ENCODE measurements at regions not wholly inside any gene's neighbourhood (a gene's known extent, or its start where the extent isn't known, plus 50 kb on each side); places are given as distances from the start of the nearest gene placed in this dataset.

DNA sequence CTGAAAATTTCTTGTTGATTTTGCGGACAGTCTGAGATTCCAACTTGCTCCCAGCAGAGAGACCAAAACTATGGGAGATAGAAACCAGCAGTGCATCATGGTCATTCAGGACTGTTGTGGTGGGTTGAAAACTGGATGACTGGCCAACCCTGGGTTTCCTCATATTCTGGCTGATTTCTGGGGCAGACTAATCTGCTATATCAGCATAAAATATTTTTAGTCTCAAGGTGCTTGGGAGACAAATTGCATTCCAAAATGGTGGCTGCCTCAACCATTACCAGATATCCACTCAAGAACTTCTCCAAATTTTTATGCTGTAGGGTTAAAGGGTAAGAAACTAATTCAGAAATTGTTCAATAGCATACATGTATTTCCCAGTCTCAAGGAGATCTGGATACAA lies 434.0 kb downstream of the BRINP3 start:
- TF ChIP-seq, protein P1, sequence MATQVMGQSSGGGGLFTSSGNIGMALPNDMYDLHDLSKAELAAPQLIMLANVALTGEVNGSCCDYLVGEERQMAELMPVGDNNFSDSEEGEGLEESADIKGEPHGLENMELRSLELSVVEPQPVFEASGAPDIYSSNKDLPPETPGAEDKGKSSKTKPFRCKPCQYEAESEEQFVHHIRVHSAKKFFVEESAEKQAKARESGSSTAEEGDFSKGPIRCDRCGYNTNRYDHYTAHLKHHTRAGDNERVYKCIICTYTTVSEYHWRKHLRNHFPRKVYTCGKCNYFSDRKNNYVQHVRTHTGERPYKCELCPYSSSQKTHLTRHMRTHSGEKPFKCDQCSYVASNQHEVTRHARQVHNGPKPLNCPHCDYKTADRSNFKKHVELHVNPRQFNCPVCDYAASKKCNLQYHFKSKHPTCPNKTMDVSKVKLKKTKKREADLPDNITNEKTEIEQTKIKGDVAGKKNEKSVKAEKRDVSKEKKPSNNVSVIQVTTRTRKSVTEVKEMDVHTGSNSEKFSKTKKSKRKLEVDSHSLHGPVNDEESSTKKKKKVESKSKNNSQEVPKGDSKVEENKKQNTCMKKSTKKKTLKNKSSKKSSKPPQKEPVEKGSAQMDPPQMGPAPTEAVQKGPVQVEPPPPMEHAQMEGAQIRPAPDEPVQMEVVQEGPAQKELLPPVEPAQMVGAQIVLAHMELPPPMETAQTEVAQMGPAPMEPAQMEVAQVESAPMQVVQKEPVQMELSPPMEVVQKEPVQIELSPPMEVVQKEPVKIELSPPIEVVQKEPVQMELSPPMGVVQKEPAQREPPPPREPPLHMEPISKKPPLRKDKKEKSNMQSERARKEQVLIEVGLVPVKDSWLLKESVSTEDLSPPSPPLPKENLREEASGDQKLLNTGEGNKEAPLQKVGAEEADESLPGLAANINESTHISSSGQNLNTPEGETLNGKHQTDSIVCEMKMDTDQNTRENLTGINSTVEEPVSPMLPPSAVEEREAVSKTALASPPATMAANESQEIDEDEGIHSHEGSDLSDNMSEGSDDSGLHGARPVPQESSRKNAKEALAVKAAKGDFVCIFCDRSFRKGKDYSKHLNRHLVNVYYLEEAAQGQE (IDR thresholded peaks at IDR 0.05; ENCODE audit: borderline replicate concordance) = no peak
- TF ChIP-seq CTCF (IDR thresholded peaks at IDR 0.05; ENCODE audit: poor library complexity, severe bottlenecking) = no peak
- no peak for TF ChIP-seq SMC3 (conservative IDR thresholded peaks at IDR 0.05; ENCODE audit: poor library complexity)
